Adrenal gland (tissue), 9 donors: ENCODE measurements at regions not wholly inside any gene's neighbourhood (a gene's known extent, or its start where the extent isn't known, plus 50 kb on each side); places are given as distances from the start of the nearest gene placed in this dataset.

Experiments
- DNase-seq, 7 donors: peaks; one replicate each; pipeline ENCODE4 v3.0.0-alpha.2; 2019 to 2020
- H3K27ac ChIP-seq, 5 donors: fragments of 200-600 bp; sonication (generic) in 4 of 5; 1 replicate in 3 of 5; 2 replicates in 2 of 5; pipeline versions ENCODE4 v1.5.1 to v1.8.0; 2016 to 2020; ENCODE audit warnings: mild to moderate bottlenecking in 1 of 5
- H3K27me3 ChIP-seq: fragments of 200-600 bp; 2 replicates; pipeline ENCODE4 v1.8.0; 2021
- H3K36me3 ChIP-seq, 2 donors: fragments of 200-600 bp; replicated peaks in 1 of 2; 1 replicate in 1 of 2; 2 replicates in 1 of 2; pipeline versions ENCODE4 v1.5.1 to v1.8.0; 2018 to 2022
- H3K4me1 ChIP-seq, 2 donors: fragments of 200-600 bp; replicated peaks in 1 of 2; 1 replicate in 1 of 2; 2 replicates in 1 of 2; pipeline versions ENCODE4 v1.5.1 to v1.8.0; 2018 to 2021
- H3K4me3 ChIP-seq, 4 donors: fragments of 200-600 bp; sonication (generic) in 3 of 4; one replicate each; pipeline ENCODE4 v1.5.1; 2016 to 2018
- H3K9me3 ChIP-seq, 3 donors: fragments of 200-600 bp; sonication (generic) in 1 of 3; replicated peaks in 1 of 3; 1 replicate in 2 of 3; 2 replicates in 1 of 3; pipeline versions ENCODE4 v1.5.1 to v1.8.0; 2016 to 2021
- CTCF ChIP-seq, 6 experiments: fragments of 450-650 bp in 4 of 6; fragments of 200-600 bp in 2 of 6; sonication (generic) in 1 of 6; IDR thresholded peaks; 1 replicate in 5 of 6; 2 replicates in 1 of 6; pipeline versions ENCODE4 v1.5.1 to v1.8.0; 2016 to 2021; ENCODE audit warnings: antibody characterized with exemption in 6 of 6, mild to moderate bottlenecking in 2 of 6, moderate library complexity in 1 of 6
- POLR2A ChIP-seq, 2 donors: fragments of 450-650 bp; IDR thresholded peaks; one replicate each; pipeline ENCODE4 v1.6.1; 2017; ENCODE audit warnings: antibody characterized with exemption in 2 of 2, mild to moderate bottlenecking in 2 of 2, moderate library complexity in 1 of 2
- WGBS, 4 donors: extraction: QIAGEN DNeasy Blood & Tissue Kit in 2 of 4; methylation state at CpG; one replicate each; pipeline versions ENCODE4 v1.1.5 to v1.1.7; 2013 to 2017; 5-methylcytosine and 5-hydroxymethylcytosine counted together
- intact Hi-C, 2 donors: fragments of 100-400 bp; cut with DNase I; formaldehyde crosslinking; loops; one replicate each; pipeline versions ENCODE4 v1.14.1 to v1.15.0; 2022 to 2023
- donor health status: healthy with polysubstance abuse.
- donor health status: Bipolar disorder and iron deficiency.
- donor health status: DM: yes; HTN: yes; CAD: no.
- donor health status: DM: no; HTN: no; CAD: no.
- donor health status: DM: no; HTN: no; CAD: no.

DNA sequence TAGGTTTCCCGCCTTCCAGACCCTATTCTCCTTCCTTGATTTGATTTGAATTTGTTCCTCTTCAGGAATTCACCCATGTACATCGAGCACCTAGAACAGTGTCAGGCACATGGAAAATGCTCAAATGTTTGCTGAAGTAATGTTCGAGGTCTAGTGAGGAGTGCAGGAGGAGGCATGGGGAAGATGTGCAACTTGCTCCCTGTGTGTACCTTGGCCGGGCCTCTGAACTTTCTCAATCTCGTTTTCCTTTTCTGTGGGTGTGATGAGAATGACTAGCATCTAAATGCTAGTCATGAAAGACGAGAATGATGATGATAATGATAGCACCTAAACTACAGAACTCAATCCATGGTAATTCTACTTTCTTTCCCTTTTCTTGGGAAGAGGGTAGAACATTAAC lies 279.1 kb upstream of the PLET1 start:
- no peaks in the 10 kb centered on the region for H3K9me3 ChIP-seq
- H3K4me3 ChIP-seq: no peak overlapping the region
- H3K36me3 ChIP-seq: no peaks in the 10 kb centered on the region
- intact Hi-C loops: no loop called here
- 74 to 81% (median 80%) methylated on average over 6 of the region's 6 CpGs for WGBS, 4 donors
- no peak overlapping the region for H3K27ac ChIP-seq
- H3K27me3 ChIP-seq: no peaks in the 10 kb centered on the region
- no peak for DNase-seq
- no peaks in the 10 kb centered on the region for H3K4me1 ChIP-seq
- TF ChIP-seq POLR2A (IDR thresholded peaks at IDR 0.05) (no peak), CTCF (IDR thresholded peaks at IDR 0.05) (no peak)

DNA sequence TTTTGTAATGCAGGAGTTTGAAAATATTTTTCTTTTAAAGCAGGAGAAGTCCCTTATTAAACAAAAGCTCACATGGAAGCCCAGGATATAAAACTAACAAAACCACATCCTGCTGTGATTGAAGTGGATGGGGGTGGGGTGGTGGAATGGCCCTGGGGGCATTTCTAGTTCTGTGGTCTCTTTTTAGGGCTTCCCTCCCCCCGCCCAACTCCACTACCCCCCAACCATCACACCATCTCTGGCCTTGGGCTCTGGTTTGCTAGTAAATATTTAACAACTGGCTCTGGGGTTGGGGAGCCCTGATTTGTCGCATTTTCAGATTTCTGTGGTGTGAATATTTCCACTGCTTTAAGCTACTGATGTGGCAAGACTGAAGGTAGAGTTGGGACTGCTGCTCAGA lies 279.6 kb upstream of the PLET1 start:
- intact Hi-C loops: no loop called here
- Histone ChIP-seq H3K4me1 (no peaks in the 10 kb centered on the region), H3K4me3 (no peak overlapping the region), H3K36me3 (no peaks in the 10 kb centered on the region), H3K9me3 (no peaks in the 10 kb centered on the region), H3K27me3 (no peaks in the 10 kb centered on the region), H3K27ac (no peak overlapping the region)
- no peak for TF ChIP-seq POLR2A (IDR thresholded peaks at IDR 0.05)
- TF ChIP-seq CTCF (IDR thresholded peaks at IDR 0.05): no peak
- 83 to 96% (median 88%) methylated on average over 2 of the region's 2 CpGs for WGBS, 4 donors
- no peak for DNase-seq

- Histone ChIP-seq H3K27ac (no peak overlapping the region), H3K4me3 (no peak overlapping the region), H3K27me3 (no peaks in the 10 kb centered on the region), H3K36me3 (no peaks in the 10 kb centered on the region), H3K9me3 (no peaks in the 10 kb centered on the region), H3K4me1 (no peaks in the 10 kb centered on the region)
- no peak for DNase-seq
- no peak for TF ChIP-seq CTCF (IDR thresholded peaks at IDR 0.05)
- no peak for TF ChIP-seq POLR2A (IDR thresholded peaks at IDR 0.05)
- WGBS, 4 donors: 74 to 81% (median 79%) methylated on average over 3 of the region's 3 CpGs
- intact Hi-C loops: no loop called here
These were observed 280.7 kb upstream of the PLET1 start for GRCh38 chr11:112541140-112542046.

- Histone ChIP-seq H3K27ac (no peak overlapping the region), H3K4me3 (no peak overlapping the region), H3K27me3 (no peaks in the 10 kb centered on the region), H3K9me3 (no peaks in the 10 kb centered on the region), H3K36me3 (no peaks in the 10 kb centered on the region), H3K4me1 (no peaks in the 10 kb centered on the region)
- DNase-seq: no peak
- 85 to 100% (median 93%) methylated on average over 1 of the region's 1 CpG for WGBS, 4 donors
- TF ChIP-seq CTCF (IDR thresholded peaks at IDR 0.05) (no peak), POLR2A (IDR thresholded peaks at IDR 0.05) (no peak)
- intact Hi-C loops: no loop called here
These were observed 281.8 kb upstream of the PLET1 start for GRCh38 chr11:112542479-112542878.
